ENCODE measurements at regions not wholly inside any gene's neighbourhood (a gene's known extent, or its start where the extent isn't known, plus 50 kb on each side); places are given as distances from the start of the nearest gene placed in this dataset.

GRCh38 chr11:28739489-28740280 lies 631.5 kb downstream of the METTL15 start:
- Histone ChIP-seq H3K36me3 (replicated peaks) (no peaks in the 10 kb centered on the region), H3K27ac (no peak overlapping the region), H3K27me3 (replicated peaks) (no peaks in the 10 kb centered on the region), H3K4me3 (ENCODE audit: low read depth, low read length) (no peak overlapping the region)
- in situ Hi-C loops (cut with HindIII; ENCODE audit: low pct_ligation_motif_present, low sequenced_read_pairs): no loop called here
- no peak for DNase-seq
- no peak for TF ChIP-seq CTCF (IDR thresholded peaks at IDR 0.05; ENCODE audit: low read depth, low read length, missing control alignments)

GRCh38 chr11:28738549-28738948 lies 630.4 kb downstream of the METTL15 start:
- Histone ChIP-seq H3K27ac (no peak overlapping the region), H3K4me3 (ENCODE audit: low read depth, low read length) (no peak overlapping the region), H3K36me3 (replicated peaks) (no peaks in the 10 kb centered on the region), H3K27me3 (replicated peaks) (no peaks in the 10 kb centered on the region)
- no peak for TF ChIP-seq CTCF (IDR thresholded peaks at IDR 0.05; ENCODE audit: low read depth, low read length, missing control alignments)
- in situ Hi-C loops (cut with HindIII; ENCODE audit: low pct_ligation_motif_present, low sequenced_read_pairs): no loop called here
- DNase-seq: no peak

- no peak for TF ChIP-seq CTCF (IDR thresholded peaks at IDR 0.05; ENCODE audit: low read depth, low read length, missing control alignments)
- Histone ChIP-seq H3K27ac (no peak overlapping the region), H3K4me3 (ENCODE audit: low read depth, low read length) (no peak overlapping the region), H3K27me3 (replicated peaks) (no peaks in the 10 kb centered on the region), H3K36me3 (replicated peaks) (no peaks in the 10 kb centered on the region)
- DNase-seq: no peak
- in situ Hi-C loops (cut with HindIII; ENCODE audit: low pct_ligation_motif_present, low sequenced_read_pairs): no loop called here
Observed at GRCh38 chr11:28736256-28736655, 628.1 kb downstream of the METTL15 start.

- Histone ChIP-seq H3K27me3 (replicated peaks) (no peaks in the 10 kb centered on the region), H3K36me3 (replicated peaks) (no peaks in the 10 kb centered on the region), H3K27ac (no peak overlapping the region), H3K4me3 (ENCODE audit: low read depth, low read length) (no peak overlapping the region)
- in situ Hi-C loops (cut with HindIII; ENCODE audit: low pct_ligation_motif_present, low sequenced_read_pairs): no loop called here
- no peak for TF ChIP-seq CTCF (IDR thresholded peaks at IDR 0.05; ENCODE audit: low read depth, low read length, missing control alignments)
- no peak for DNase-seq
Observed at GRCh38 chr11:28735511-28735910, 627.3 kb downstream of the METTL15 start.

- in situ Hi-C loops (cut with HindIII; ENCODE audit: low pct_ligation_motif_present, low sequenced_read_pairs): no loop called here
Observed at GRCh38 chr11:28730889-28731288, 622.7 kb downstream of the METTL15 start.

More at GRCh38 chr11:28730889-28731288, 622.7 kb downstream of the METTL15 start:
- no peak overlapping the region for H3K27ac ChIP-seq
- DNase-seq: no peak
- no peak for TF ChIP-seq CTCF (IDR thresholded peaks at IDR 0.05; ENCODE audit: low read depth, low read length, missing control alignments)
- H3K4me3 ChIP-seq (ENCODE audit: low read depth, low read length): no peak overlapping the region
- H3K36me3 ChIP-seq (replicated peaks): no peaks in the 10 kb centered on the region
- H3K27me3 ChIP-seq (replicated peaks): no peaks in the 10 kb centered on the region

All from brain microvascular endothelial cell (primary cell).